ENCODE measurements at regions not wholly inside any gene's neighbourhood (a gene's known extent, or its start where the extent isn't known, plus 50 kb on each side); places are given as distances from the start of the nearest gene placed in this dataset.

DNA sequence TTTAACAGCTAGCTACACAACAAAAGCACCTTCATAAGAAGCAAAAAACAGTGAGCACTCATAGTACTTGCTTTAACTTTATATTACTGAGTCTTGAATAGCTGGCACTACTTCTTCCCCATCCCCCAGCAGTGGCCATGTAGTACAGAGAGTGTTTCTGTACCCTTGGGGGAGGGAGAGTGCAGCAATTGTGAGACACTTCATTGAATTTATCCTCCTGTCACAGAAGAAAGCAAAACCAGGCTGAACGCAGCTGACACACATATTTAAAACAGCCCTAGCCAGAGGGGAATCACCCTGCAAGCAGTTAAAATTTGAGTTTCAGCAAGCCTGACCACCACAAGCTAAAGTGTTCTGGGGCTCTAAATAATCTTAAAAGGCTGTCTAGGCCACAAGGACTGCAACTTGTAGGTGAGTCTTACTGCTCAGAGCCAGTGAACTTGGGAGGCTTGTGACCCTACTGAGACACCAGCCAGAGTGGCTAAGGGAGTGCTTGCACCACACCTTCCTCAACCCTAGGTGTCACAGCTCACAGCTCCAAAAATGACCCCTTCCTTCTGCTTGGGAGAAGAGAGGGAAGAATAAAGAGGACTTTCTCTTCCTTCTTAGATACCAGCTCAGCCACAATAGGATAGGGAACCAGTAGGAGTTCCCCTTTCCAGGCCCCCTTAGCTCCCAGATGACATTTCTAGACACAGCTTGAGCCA lies 97.7 kb upstream of the MEOX2 start:
- TF ChIP-seq POLR2A (IDR thresholded peaks at IDR 0.05; ENCODE audit: low read length) = no peak
- no peak for TF ChIP-seq GATA1 (IDR thresholded peaks at IDR 0.05; ENCODE audit: low read depth, low read length)
